Neural cell (in vitro differentiated cells): ENCODE measurements at regions not wholly inside any gene's neighbourhood (a gene's known extent, or its start where the extent isn't known, plus 50 kb on each side); places are given as distances from the start of the nearest gene placed in this dataset.

Source experiments
- H2AFZ ChIP-seq: fragments of 200-600, 300-800 bp; sonication (generic), shearing (Covaris generic); 2 replicates; pipeline ENCODE4 v1.6.0; 2014; ENCODE audit warnings: low read depth, mild to moderate bottlenecking, antibody characterized with exemption, low read length, moderate library complexity
- H3F3A ChIP-seq: fragments of 200-600 bp; shearing (Covaris generic); 2 replicates; pipeline ENCODE4 v1.6.1; 2016; ENCODE audit warnings: mild to moderate bottlenecking, moderate library complexity, mixed read lengths, antibody characterized with exemption, low read length; ENCODE audit not compliant: insufficient read depth, poor library complexity, severe bottlenecking
- H3K27ac ChIP-seq: fragments of 200-600, 300-800 bp; sonication (generic), shearing (Covaris generic); 2 replicates; pipeline ENCODE4 v1.5.1; 2014; ENCODE audit warnings: mild to moderate bottlenecking, low read length, moderate library complexity
- H3K27me3 ChIP-seq: fragments of 300-800, 200-600 bp; sonication (generic), shearing (Covaris generic); 2 replicates; pipeline ENCODE4 v1.6.0; 2014; ENCODE audit warnings: mild to moderate bottlenecking, low read depth, low read length, moderate library complexity; ENCODE audit not compliant: insufficient read depth
- H3K36me3 ChIP-seq: fragments of 300-800, 200-600 bp; sonication (generic), shearing (Covaris generic); 2 replicates; pipeline ENCODE4 v1.5.1; 2014; ENCODE audit warnings: mild to moderate bottlenecking, antibody characterized with exemption, low read length, moderate library complexity; ENCODE audit not compliant: insufficient read depth
- H3K4me2 ChIP-seq: fragments of 300-800, 200-600 bp; sonication (generic), shearing (Covaris generic); 2 replicates; pipeline ENCODE4 v1.6.0; 2014; ENCODE audit warnings: mild to moderate bottlenecking, low read length
- H3K4me3 ChIP-seq: fragments of 300-800, 200-600 bp; sonication (generic), shearing (Covaris generic); 2 replicates; pipeline ENCODE4 v1.5.1; 2014; ENCODE audit warnings: mild to moderate bottlenecking, low read length, moderate library complexity
- H3K79me2 ChIP-seq: fragments of 200-600 bp; shearing (Covaris generic); replicated peaks from 2 replicates; pipeline ENCODE4 v1.6.0; 2014; ENCODE audit warnings: mild to moderate bottlenecking, low read length, moderate library complexity; ENCODE audit not compliant: insufficient read depth
- H3K9ac ChIP-seq: fragments of 300-800, 200-600 bp; sonication (generic), shearing (Covaris generic); 2 replicates; pipeline ENCODE4 v1.6.1; 2016; ENCODE audit warnings: mild to moderate bottlenecking, low read length, mixed read lengths
- H3K9me2 ChIP-seq: fragments of 200-600 bp; shearing (Covaris generic); 2 replicates; pipeline ENCODE4 v1.6.1; 2016; ENCODE audit warnings: mild to moderate bottlenecking, low read length, mixed read lengths; ENCODE audit not compliant: insufficient read depth
- H3K9me3 ChIP-seq: fragments of 200-600, 300-800 bp; sonication (generic), shearing (Covaris generic); 2 replicates; pipeline ENCODE4 v1.6.1; 2016; ENCODE audit warnings: mild to moderate bottlenecking, mixed run types, low read length, moderate library complexity, mixed read lengths
- H4K20me1 ChIP-seq: fragments of 200-600 bp; shearing (Covaris generic); 2 replicates; pipeline ENCODE4 v1.6.1; 2016; ENCODE audit warnings: mild to moderate bottlenecking, mixed run types; ENCODE audit not compliant: insufficient read depth
- CTCF ChIP-seq: fragments of 450-650 bp; IDR thresholded peaks from 2 replicates; pipeline ENCODE4 v1.5.1; 2014; ENCODE audit warnings: antibody characterized with exemption, mild to moderate bottlenecking, moderate library complexity; ENCODE audit not compliant: poor library complexity, severe bottlenecking
- EP300 ChIP-seq: fragments of 450-650 bp; conservative IDR thresholded peaks from 2 replicates; pipeline ENCODE4 v1.6.1; 2014; ENCODE audit warnings: antibody characterized with exemption, mild to moderate bottlenecking, moderate library complexity; ENCODE audit not compliant: poor library complexity, severe bottlenecking
- EZH2 ChIP-seq: fragments of 200-600, 300-800 bp; shearing (Covaris generic), sonication (generic); IDR thresholded peaks from 2 replicates; pipeline ENCODE4 v1.6.1; 2014; ENCODE audit warnings: antibody characterized with exemption, low read length, borderline replicate concordance, mild to moderate bottlenecking; ENCODE audit not compliant: insufficient read depth, poor library complexity, severe bottlenecking
- MXI1 ChIP-seq: fragments of 450-650 bp; conservative IDR thresholded peaks from 2 replicates; pipeline ENCODE4 v1.6.1; 2014; ENCODE audit warnings: antibody characterized with exemption, mild to moderate bottlenecking; ENCODE audit not compliant: poor library complexity, severe bottlenecking
- POLR2AphosphoS5 ChIP-seq: IDR thresholded peaks from 2 replicates; pipeline ENCODE4 v1.6.1; 2012
- RAD21 ChIP-seq: fragments of 450-650 bp; conservative IDR thresholded peaks from 2 replicates; pipeline ENCODE4 v1.6.1; 2014; ENCODE audit warnings: antibody characterized with exemption, mild to moderate bottlenecking, moderate library complexity
- REST ChIP-seq: IDR thresholded peaks from 2 replicates; pipeline ENCODE4 v1.6.1; 2012; ENCODE audit warnings: borderline replicate concordance
- SMC3 ChIP-seq: fragments of 450-650 bp; conservative IDR thresholded peaks from 2 replicates; pipeline ENCODE4 v1.6.1; 2014; ENCODE audit warnings: antibody characterized with exemption, mild to moderate bottlenecking, moderate library complexity; ENCODE audit not compliant: poor library complexity
- TAF1 ChIP-seq: IDR thresholded peaks from 2 replicates; pipeline ENCODE4 v1.6.1; 2012; ENCODE audit warnings: low read depth

GRCh38 chr14:49951691-49952345 lies 58.9 kb downstream of the ARF6 start:
- H3K4me3 ChIP-seq, result no peak overlapping the region
- H3K9me3 ChIP-seq, result no peaks in the 10 kb centered on the region
- no peak overlapping the region for H3K9ac ChIP-seq
- H4K20me1 ChIP-seq, result no peaks in the 10 kb centered on the region
- TF ChIP-seq RAD21 (no peak), MXI1 (no peak), POLR2AphosphoS5 (no peak), EP300 (no peak), SMC3 (no peak), TAF1 (no peak), EZH2 (no peak), REST (no peak), CTCF (no peak)
- H3K9me2 ChIP-seq, result no peaks in the 10 kb centered on the region
- H3K79me2 ChIP-seq, result no peaks in the 10 kb centered on the region
- H3K4me2 ChIP-seq, result no peak overlapping the region
- H3F3A ChIP-seq, result no peaks in the 10 kb centered on the region
- H3K36me3 ChIP-seq, result no peaks in the 10 kb centered on the region
- no peak overlapping the region for H2AFZ ChIP-seq
- no peaks in the 10 kb centered on the region for H3K27me3 ChIP-seq
- no peak overlapping the region for H3K27ac ChIP-seq

DNA sequence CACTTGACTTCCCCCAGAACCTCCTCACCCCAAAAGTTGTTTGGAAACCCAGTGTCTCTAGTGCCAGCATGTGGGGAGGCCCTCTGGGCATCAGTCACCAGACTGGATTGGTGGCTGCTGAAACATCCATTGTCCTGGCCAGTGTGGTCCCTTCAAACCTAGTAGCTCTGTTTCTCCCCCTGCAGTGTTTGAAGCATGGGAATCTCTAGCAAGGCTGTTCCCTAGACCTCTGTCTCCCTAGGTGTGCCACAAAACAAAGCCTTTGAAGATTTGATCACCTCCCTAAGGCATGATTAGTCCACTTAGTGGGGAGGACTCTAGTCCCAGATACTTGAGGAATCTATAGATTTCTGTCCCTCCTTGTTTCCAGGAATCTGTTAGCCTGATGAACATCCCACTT lies 60.3 kb downstream of the ARF6 start:
- H3K79me2 ChIP-seq, result no peaks in the 10 kb centered on the region

More for the DNA sequence above, 60.3 kb downstream of the ARF6 start:
- TF ChIP-seq SMC3 (no peak), MXI1 (no peak)
- Histone ChIP-seq H4K20me1 (no peaks in the 10 kb centered on the region), H3K27me3 (no peaks in the 10 kb centered on the region), H3K27ac (no peak overlapping the region), H3F3A (no peaks in the 10 kb centered on the region), H3K9me3 (no peaks in the 10 kb centered on the region), H3K4me2 (no peak overlapping the region), H3K4me3 (no peak overlapping the region), H3K36me3 (no peaks in the 10 kb centered on the region), H2AFZ (no peak overlapping the region), H3K9me2 (no peaks in the 10 kb centered on the region), H3K9ac (no peak overlapping the region)
